ENCODE measurements at regions not wholly inside any gene's neighbourhood (a gene's known extent, or its start where the extent isn't known, plus 50 kb on each side); places are given as distances from the start of the nearest gene placed in this dataset.

GRCh38 chr3:160055659-160056058, 67.0 kb downstream of the IL12A start:
- no peak for DNase-seq (ENCODE audit: low read depth)
- no peak for TF ChIP-seq CTCF (IDR thresholded peaks at IDR 0.05; ENCODE audit: insufficient read depth, low read length)
- no peak overlapping the region for H3K4me3 ChIP-seq (ENCODE audit: low read depth, low read length)

GRCh38 chr3:160057331-160057730, 68.7 kb downstream of the IL12A start:
- no peak for DNase-seq (ENCODE audit: low read depth)
- TF ChIP-seq CTCF (IDR thresholded peaks at IDR 0.05; ENCODE audit: insufficient read depth, low read length) = no peak
- no peak overlapping the region for H3K4me3 ChIP-seq (ENCODE audit: low read depth, low read length)

DNA sequence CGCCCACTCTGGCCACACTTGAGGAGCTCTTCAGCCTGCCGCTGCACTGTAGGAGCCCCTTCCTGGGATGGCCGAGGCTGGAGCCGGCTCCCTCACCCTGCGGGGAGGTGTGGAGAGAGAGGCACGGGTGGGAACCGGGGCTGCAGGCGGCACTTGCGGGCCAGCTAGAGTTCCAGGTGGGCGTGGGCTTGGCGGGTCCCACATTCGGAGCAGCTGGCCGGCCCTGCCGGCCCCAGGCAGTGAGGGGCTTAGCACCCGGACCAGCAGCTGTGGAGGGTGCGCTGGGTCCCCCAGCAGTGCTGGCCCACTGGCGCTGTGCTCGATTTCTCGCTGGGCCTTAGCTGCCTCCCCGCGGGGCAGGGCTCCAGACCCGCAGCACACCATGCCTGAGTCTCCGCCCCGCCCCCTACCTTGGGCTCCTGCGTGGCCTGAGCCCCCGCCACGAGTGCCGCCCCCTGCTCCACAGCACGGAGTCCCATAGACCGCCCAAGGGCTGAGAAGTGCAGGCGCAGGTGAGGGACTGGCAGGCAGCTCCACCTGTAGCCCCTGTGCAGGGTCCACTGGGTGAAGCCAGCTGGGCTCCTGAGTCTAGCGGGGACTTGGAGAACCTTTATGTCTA, 71.9 kb downstream of the IL12A start:
- no peak for DNase-seq (ENCODE audit: low read depth)

DNA sequence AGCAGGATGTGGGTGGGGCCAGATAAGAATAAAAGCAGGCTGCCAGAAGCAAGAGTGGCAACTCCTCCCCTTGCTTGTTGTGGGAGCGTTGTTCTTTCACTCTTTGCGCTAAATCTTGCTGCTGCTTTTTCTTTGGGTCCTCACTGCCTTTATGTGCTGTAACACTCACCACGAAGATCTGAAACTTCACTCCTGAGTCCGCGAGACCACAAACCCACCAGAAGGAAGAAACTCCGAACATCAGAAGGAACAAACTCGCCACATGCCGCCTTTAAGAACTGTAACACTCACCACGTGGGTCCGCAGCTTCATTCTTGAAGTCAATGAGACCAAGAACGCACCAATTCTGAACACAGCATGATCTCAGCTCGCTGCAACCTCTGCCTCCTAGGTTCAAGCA, 72.9 kb downstream of the IL12A start:
- TF ChIP-seq CTCF (IDR thresholded peaks at IDR 0.05; ENCODE audit: insufficient read depth, low read length) = no peak
- no peak for DNase-seq (ENCODE audit: low read depth)
- H3K4me3 ChIP-seq (ENCODE audit: low read depth, low read length) = no peak overlapping the region

More for the DNA sequence above, 71.9 kb downstream of the IL12A start:
- no peak overlapping the region for H3K4me3 ChIP-seq (ENCODE audit: low read depth, low read length)
- TF ChIP-seq CTCF (IDR thresholded peaks at IDR 0.05; ENCODE audit: insufficient read depth, low read length) = no peak

- no peak overlapping the region for H3K4me3 ChIP-seq (ENCODE audit: low read depth, low read length)
- DNase-seq (ENCODE audit: low read depth) = no peak
- TF ChIP-seq CTCF (IDR thresholded peaks at IDR 0.05; ENCODE audit: insufficient read depth, low read length) = no peak
Measured at GRCh38 chr3:160065282-160065681, 76.6 kb downstream of the IL12A start.

GRCh38 chr3:160065786-160066185, 77.2 kb downstream of the IL12A start:
- TF ChIP-seq CTCF (IDR thresholded peaks at IDR 0.05; ENCODE audit: insufficient read depth, low read length) = no peak
- no peak for DNase-seq (ENCODE audit: low read depth)
- H3K4me3 ChIP-seq (ENCODE audit: low read depth, low read length) = no peak overlapping the region

- TF ChIP-seq CTCF (IDR thresholded peaks at IDR 0.05; ENCODE audit: insufficient read depth, low read length) = no peak
- H3K4me3 ChIP-seq (ENCODE audit: low read depth, low read length) = no peak overlapping the region
- DNase-seq (ENCODE audit: low read depth) = no peak
Measured at GRCh38 chr3:160069986-160070385, 81.4 kb downstream of the IL12A start.
